SK-N-SH (cell line): ENCODE measurements at regions not wholly inside any gene's neighbourhood (a gene's known extent, or its start where the extent isn't known, plus 50 kb on each side); places are given as distances from the start of the nearest gene placed in this dataset.

Source experiments
- CTCF ChIA-PET: fragments of 300-600, 350-600 bp; formaldehyde crosslinking; extraction: SDS; loops from one replicate; lab custom pipeline; 2021; lab: Yijun Ruan, JAX
- POLR2A ChIA-PET: fragments of 350-600 bp; sonication (Branson Sonifier 250); formaldehyde crosslinking; extraction: SDS; loops from one replicate; lab custom pipeline; 2020; ENCODE audit warnings: antibody characterized with exemption, inconsistent platforms; lab: Yijun Ruan, JAX
- DNase-seq: peaks from one replicate; pipeline ENCODE4 v3.0.0; 2012
- H2AFZ ChIP-seq: fragments of 200-600 bp; sonication (generic); 2 replicates; pipeline ENCODE4 v1.8.1; 2016; ENCODE audit warnings: antibody characterized with exemption, mild to moderate bottlenecking, low read depth
- H3F3A ChIP-seq: fragments of 200-600 bp; sonication (generic); replicated peaks from 2 replicates; pipeline ENCODE3; 2016; ENCODE audit warnings: antibody characterized with exemption, mild to moderate bottlenecking; ENCODE audit not compliant: insufficient read depth
- H3K27ac ChIP-seq, 2 experiments: fragments of 200-500 bp in 1 of 2; fragments of 200-600 bp in 1 of 2; sonication (Bioruptor generic) in 1 of 2; sonication (generic), shearing (Covaris generic) in 1 of 2; 2 replicates each; pipeline versions ENCODE4 v1.5.1 to v1.6.1; 2014 to 2016; ENCODE audit warnings: low read depth in 2 of 2, inconsistent platforms in 1 of 2, low read length in 1 of 2, mild to moderate bottlenecking in 1 of 2, mixed read lengths in 1 of 2
- H3K27me3 ChIP-seq: fragments of 200-600 bp; sonication (generic), shearing (Covaris generic); 2 replicates; pipeline ENCODE4 v1.6.1; 2016; ENCODE audit warnings: mixed run types; ENCODE audit not compliant: insufficient read depth
- H3K36me3 ChIP-seq, 2 experiments: fragments of 200-500 bp in 1 of 2; fragments of 200-600 bp in 1 of 2; sonication (Bioruptor generic) in 1 of 2; sonication (generic) in 1 of 2; replicated peaks in 1 of 2; 2 replicates each; pipeline versions ENCODE3 to v1.5.1; 2014 to 2016; ENCODE audit warnings: low read length in 1 of 2, mild to moderate bottlenecking in 1 of 2; ENCODE audit not compliant: insufficient read depth in 2 of 2, control insufficient read depth in 1 of 2
- H3K4me1 ChIP-seq, 2 experiments: fragments of 200-500 bp in 1 of 2; fragments of 200-600 bp in 1 of 2; sonication (Bioruptor generic) in 1 of 2; sonication (generic), shearing (Covaris generic) in 1 of 2; 2 replicates each; pipeline versions ENCODE4 v1.5.1 to v1.6.1; 2014 to 2016; ENCODE audit warnings: low read depth in 1 of 2, low read length in 1 of 2, mixed run types in 1 of 2; ENCODE audit not compliant: insufficient read depth in 2 of 2, control insufficient read depth in 1 of 2
- H3K4me2 ChIP-seq: fragments of 200-600 bp; sonication (generic), shearing (Covaris generic); 2 replicates; pipeline ENCODE4 v1.6.1; 2017; ENCODE audit warnings: mixed run types
- H3K4me3 ChIP-seq, 2 experiments: fragments of 200-500 bp in 1 of 2; fragments of 200-600 bp in 1 of 2; sonication (Bioruptor generic) in 1 of 2; sonication (generic), shearing (Covaris generic) in 1 of 2; 2 replicates each; pipeline versions ENCODE4 v1.5.1 to v1.8.1; 2014 to 2016; ENCODE audit warnings: low read depth in 2 of 2, inconsistent platforms in 1 of 2, low read length in 1 of 2, mild to moderate bottlenecking in 1 of 2, mixed read lengths in 1 of 2, moderate library complexity in 1 of 2
- H3K79me2 ChIP-seq: fragments of 200-600 bp; sonication (generic); 2 replicates; pipeline ENCODE4 v1.8.1; 2017; ENCODE audit warnings: mild to moderate bottlenecking; ENCODE audit not compliant: insufficient read depth
- H3K9ac ChIP-seq: fragments of 200-600 bp; sonication (generic); 2 replicates; pipeline ENCODE4 v1.6.1; 2017; ENCODE audit warnings: mixed run types
- H3K9me2 ChIP-seq: fragments of 200-600 bp; sonication (generic); 2 replicates; pipeline ENCODE4 v1.6.1; 2017; ENCODE audit warnings: mixed run types
- H3K9me3 ChIP-seq: fragments of 200-600 bp; sonication (generic); 2 replicates; pipeline ENCODE4 v1.6.1; 2017; ENCODE audit warnings: mixed run types, mild to moderate bottlenecking, moderate library complexity
- H4K20me1 ChIP-seq: fragments of 200-600 bp; sonication (generic); 2 replicates; pipeline ENCODE4 v1.6.1; 2017; ENCODE audit warnings: mild to moderate bottlenecking, mixed run types; ENCODE audit not compliant: insufficient read depth
- CHD2 ChIP-seq: fragments of 150-350 bp; IDR thresholded peaks from 2 replicates; pipeline ENCODE4 v1.6.1; 2018; ENCODE audit warnings: low read length; ENCODE audit not compliant: partially characterized antibody
- ELF1 ChIP-seq: IDR thresholded peaks from 2 replicates; pipeline ENCODE4 v1.4.0; 2012
- EP300 ChIP-seq, 2 experiments: IDR thresholded peaks; 2 replicates each; pipeline versions ENCODE4 v1.4.0 to v1.6.1; 2012; ENCODE audit warnings: borderline replicate concordance in 1 of 2, low read depth in 1 of 2, low read length in 1 of 2
- EZH2phosphoT487 ChIP-seq: fragments of 200-600 bp; sonication (generic); IDR thresholded peaks from 2 replicates; pipeline ENCODE4 v1.6.1; 2017; ENCODE audit warnings: low read depth, mixed run types, mild to moderate bottlenecking, antibody characterized with exemption, moderate library complexity, borderline replicate concordance
- FOXM1 ChIP-seq: IDR thresholded peaks from 2 replicates; pipeline ENCODE4 v1.4.0; 2012; ENCODE audit warnings: low read depth, mild to moderate bottlenecking
- GATA2 ChIP-seq: sonication (generic); formaldehyde crosslinking; IDR thresholded peaks from 2 replicates; pipeline ENCODE4 v1.5.0; 2020; ENCODE audit warnings: mild to moderate bottlenecking, missing genetic modification reagents
- MXI1 ChIP-seq: IDR thresholded peaks from 2 replicates; pipeline ENCODE4 v1.6.1; 2012; ENCODE audit warnings: mild to moderate bottlenecking, low read depth, low read length, improper control_type of control experiment
- POLR2AphosphoS5 ChIP-seq: IDR thresholded peaks from 2 replicates; pipeline ENCODE4 v1.6.1; 2012; ENCODE audit warnings: low read depth, low read length
- RAD21 ChIP-seq: IDR thresholded peaks from 2 replicates; pipeline ENCODE4 v1.6.1; 2012; ENCODE audit warnings: mild to moderate bottlenecking, low read length
- RXRA ChIP-seq: IDR thresholded peaks from 2 replicates; pipeline ENCODE4 v1.4.0; 2012; ENCODE audit warnings: low read depth, mild to moderate bottlenecking, borderline replicate concordance
- SMC3 ChIP-seq: IDR thresholded peaks from 2 replicates; pipeline ENCODE4 v1.6.1; 2012; ENCODE audit warnings: low read depth, low read length, improper control_type of control experiment
- TAF1 ChIP-seq: IDR thresholded peaks from 2 replicates; pipeline ENCODE4 v1.6.1; 2012; ENCODE audit warnings: low read depth, mild to moderate bottlenecking, low read length, moderate library complexity, borderline replicate concordance
- TEAD4 ChIP-seq: IDR thresholded peaks from 2 replicates; pipeline ENCODE4 v1.4.0; 2012; ENCODE audit warnings: mild to moderate bottlenecking, borderline replicate concordance; ENCODE audit not compliant: insufficient read depth
- USF1 ChIP-seq: IDR thresholded peaks from 2 replicates; pipeline ENCODE4 v1.4.0; 2012; ENCODE audit warnings: low read depth, borderline replicate concordance
- ZBTB33 ChIP-seq: IDR thresholded peaks from 2 replicates; pipeline ENCODE4 v1.4.0; 2012; ENCODE audit warnings: low read depth, borderline replicate concordance
- TF ChIP-seq, protein P1 (sequence below): IDR thresholded peaks from 2 replicates; pipeline ENCODE4 v1.4.0; 2012; ENCODE audit warnings: low read depth
- TF ChIP-seq, protein P2 (sequence below): IDR thresholded peaks from 2 replicates; pipeline ENCODE4; 2012
- TF ChIP-seq, protein P3 (sequence below): fragments of 150-350 bp; IDR thresholded peaks from 2 replicates; pipeline ENCODE4 v1.6.1; 2017; ENCODE audit warnings: antibody characterized with exemption, low read length, low read depth, borderline replicate concordance

- H3K4me3 ChIP-seq: no peak overlapping the region
- CTCF ChIA-PET: no interaction called here
- H3K36me3 ChIP-seq: no peaks in the 10 kb centered on the region
- no peaks in the 10 kb centered on the region for H4K20me1 ChIP-seq
- no peak overlapping the region for H2AFZ ChIP-seq
- POLR2A ChIA-PET: no interaction called here
- H3K79me2 ChIP-seq: no peaks in the 10 kb centered on the region
- H3K9me2 ChIP-seq: no peaks in the 10 kb centered on the region
- no peak for DNase-seq
- H3K9ac ChIP-seq: no peak overlapping the region
- H3K9me3 ChIP-seq: no peaks in the 10 kb centered on the region
- H3K27ac ChIP-seq: no peak overlapping the region
- TF ChIP-seq RXRA: no peak
- TF ChIP-seq GATA2 (CRISPR knock-in tag): no peak
- TF ChIP-seq ELF1: no peak
- TF ChIP-seq CHD2: no peak
- TF ChIP-seq TEAD4: no peak
- TF ChIP-seq FOXM1: no peak
- TF ChIP-seq, protein P1, sequence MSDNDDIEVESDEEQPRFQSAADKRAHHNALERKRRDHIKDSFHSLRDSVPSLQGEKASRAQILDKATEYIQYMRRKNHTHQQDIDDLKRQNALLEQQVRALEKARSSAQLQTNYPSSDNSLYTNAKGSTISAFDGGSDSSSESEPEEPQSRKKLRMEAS: no peak
- no peak for TF ChIP-seq SMC3
- TF ChIP-seq EZH2phosphoT487: no peak
- TF ChIP-seq TAF1: no peak
- no peak for TF ChIP-seq USF1
- no peak for TF ChIP-seq POLR2AphosphoS5
- no peak for TF ChIP-seq EP300 (IDR thresholded peaks at IDR 0.05; ENCODE audit: borderline replicate concordance in 1 of 2, low read depth in 1 of 2, low read length in 1 of 2)
- no peak for TF ChIP-seq RAD21
- TF ChIP-seq, protein P2, sequence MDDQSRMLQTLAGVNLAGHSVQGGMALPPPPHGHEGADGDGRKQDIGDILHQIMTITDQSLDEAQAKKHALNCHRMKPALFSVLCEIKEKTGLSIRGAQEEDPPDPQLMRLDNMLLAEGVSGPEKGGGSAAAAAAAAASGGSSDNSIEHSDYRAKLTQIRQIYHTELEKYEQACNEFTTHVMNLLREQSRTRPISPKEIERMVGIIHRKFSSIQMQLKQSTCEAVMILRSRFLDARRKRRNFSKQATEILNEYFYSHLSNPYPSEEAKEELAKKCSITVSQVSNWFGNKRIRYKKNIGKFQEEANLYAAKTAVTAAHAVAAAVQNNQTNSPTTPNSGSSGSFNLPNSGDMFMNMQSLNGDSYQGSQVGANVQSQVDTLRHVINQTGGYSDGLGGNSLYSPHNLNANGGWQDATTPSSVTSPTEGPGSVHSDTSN: no peak
- no peak for TF ChIP-seq ZBTB33
- no peak for TF ChIP-seq MXI1
- TF ChIP-seq, protein P3, sequence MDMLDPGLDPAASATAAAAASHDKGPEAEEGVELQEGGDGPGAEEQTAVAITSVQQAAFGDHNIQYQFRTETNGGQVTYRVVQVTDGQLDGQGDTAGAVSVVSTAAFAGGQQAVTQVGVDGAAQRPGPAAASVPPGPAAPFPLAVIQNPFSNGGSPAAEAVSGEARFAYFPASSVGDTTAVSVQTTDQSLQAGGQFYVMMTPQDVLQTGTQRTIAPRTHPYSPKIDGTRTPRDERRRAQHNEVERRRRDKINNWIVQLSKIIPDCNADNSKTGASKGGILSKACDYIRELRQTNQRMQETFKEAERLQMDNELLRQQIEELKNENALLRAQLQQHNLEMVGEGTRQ: no peak
- TF ChIP-seq, all 33 proteins: peak for 0
- Histone ChIP-seq H3K4me2 (no peak overlapping the region), H3F3A (no peaks in the 10 kb centered on the region), H3K4me1 (no peaks in the 10 kb centered on the region), H3K27me3 (no peaks in the 10 kb centered on the region)
Measured at GRCh38 chr4:103329642-103330041, 131.5 kb upstream of the CENPE start.
